HG03280 (cell line): ENCODE measurements at regions not wholly inside any gene's neighbourhood (a gene's known extent, or its start where the extent isn't known, plus 50 kb on each side); places are given as distances from the start of the nearest gene placed in this dataset.
"Not testable (repeated sequence)": the region's sequence is repeated elsewhere in the genome, so short reads cannot be mapped to it uniquely, and the experiment has no call there.

Experiments
- ATAC-seq: cut with Tn5 transposase; IDR thresholded peaks from one replicate; pipeline ENCODE4 v1.9.1; 2021; ENCODE audit warnings: mild to moderate bottlenecking, moderate library complexity; ENCODE audit not compliant: unreplicated experiment

DNA sequence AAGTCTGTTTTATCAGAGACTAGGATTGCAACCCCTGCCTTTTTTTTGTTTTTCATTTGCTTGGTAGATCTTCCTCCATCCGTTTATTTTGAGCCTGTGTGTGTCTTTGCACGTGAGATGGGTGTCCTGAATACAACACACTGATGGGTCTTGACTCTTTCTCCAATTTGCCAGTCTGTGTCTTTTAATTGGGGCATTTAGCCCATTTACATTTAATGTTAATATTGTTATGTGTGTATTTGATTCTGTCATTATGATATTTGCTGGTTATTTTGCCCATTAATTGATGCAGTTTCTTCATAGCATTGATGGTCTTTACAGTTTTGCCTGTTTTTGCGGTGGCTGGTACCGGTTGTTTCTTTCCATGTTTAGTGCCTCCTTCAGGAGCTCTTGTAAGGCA lies 116.0 kb upstream of the PALM2AKAP2 start:
- not testable (repeated sequence) for ATAC-seq

GRCh38 chr9:109665736-109666135 lies 114.3 kb upstream of the PALM2AKAP2 start:
- ATAC-seq: not testable (repeated sequence)

GRCh38 chr9:109681301-109681700 lies 98.7 kb upstream of the PALM2AKAP2 start:
- no peak for ATAC-seq

DNA sequence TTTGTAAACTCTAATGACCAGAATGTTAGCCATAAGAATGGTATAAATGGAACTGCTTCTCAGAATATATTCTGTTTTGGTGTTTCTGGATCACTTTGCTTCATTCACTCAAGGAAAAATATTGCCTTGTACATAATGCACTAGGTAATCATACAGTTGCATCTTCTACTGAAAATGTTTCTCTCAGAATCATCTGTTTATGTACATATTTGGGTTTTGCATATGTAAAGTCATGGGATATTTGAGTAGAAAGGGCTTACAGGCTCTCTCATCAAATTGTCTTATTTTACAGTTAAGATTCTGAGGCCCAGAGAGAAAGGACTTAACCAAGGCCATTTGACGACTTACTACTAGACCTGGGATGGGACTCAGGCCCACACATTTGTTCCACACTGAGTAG lies 97.8 kb upstream of the PALM2AKAP2 start:
- ATAC-seq: no peak

DNA sequence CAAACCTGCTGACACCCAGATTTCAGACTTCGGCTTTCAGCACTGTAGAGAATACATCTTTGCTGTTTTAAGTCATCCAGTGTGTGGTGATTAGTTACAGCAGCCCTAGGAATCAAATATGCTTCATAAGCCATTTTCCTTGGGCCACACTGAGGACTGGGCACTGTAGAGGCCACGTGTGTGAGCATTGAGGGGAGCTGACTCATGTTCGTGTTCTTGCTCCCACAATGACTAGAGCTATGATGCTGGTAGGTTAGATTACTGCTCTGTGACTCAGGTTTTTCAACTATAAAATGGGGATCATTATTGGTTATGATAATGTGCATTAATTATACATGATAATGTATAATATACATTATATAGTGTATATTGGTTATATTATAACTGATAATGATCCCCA lies 96.5 kb upstream of the PALM2AKAP2 start:
- ATAC-seq: no peak

GRCh38 chr9:109689701-109690100 lies 90.3 kb upstream of the PALM2AKAP2 start:
- ATAC-seq: no peak

DNA sequence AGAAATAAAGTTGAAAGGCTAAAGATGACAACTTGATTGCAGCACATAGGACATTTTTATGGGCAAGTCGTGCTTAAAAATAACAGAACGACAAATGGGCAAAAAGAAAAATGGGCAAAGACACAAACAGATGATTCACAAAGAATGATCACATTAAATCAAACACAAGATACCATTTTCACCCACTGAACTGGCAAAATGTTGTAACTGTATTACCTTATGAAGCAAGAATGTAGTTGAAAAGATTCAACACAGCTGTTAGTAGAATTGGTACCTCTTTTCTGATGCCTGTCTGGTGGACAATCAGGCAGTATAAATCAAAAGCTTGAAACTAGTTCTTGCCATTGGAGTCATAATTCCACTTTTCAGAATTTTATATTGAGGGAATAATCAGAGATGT lies 81.0 kb upstream of the PALM2AKAP2 start:
- ATAC-seq: no peak

- ATAC-seq: no peak
Measured at GRCh38 chr9:109704546-109704945, 75.5 kb upstream of the PALM2AKAP2 start.

- ATAC-seq: no peak
Measured at GRCh38 chr9:109705515-109705914, 74.5 kb upstream of the PALM2AKAP2 start.

DNA sequence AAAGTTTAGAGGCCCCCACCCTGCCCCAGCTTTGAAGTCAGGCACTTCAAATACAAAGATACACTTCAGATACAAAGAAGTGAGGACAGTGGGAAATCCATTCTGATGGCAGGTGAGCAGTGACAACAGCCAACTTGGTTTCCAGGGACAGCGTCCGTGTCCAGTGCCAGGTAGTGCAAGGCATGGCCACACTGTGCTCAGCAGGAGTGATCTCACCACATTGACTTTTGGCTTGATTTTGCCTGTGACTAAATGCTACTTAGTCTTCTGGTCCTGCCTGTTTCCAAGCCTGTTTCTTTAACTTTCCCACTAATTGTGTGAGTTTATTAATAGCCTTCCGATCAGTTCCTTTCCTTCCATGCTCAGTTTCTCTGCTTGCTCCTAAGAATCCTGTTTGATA lies 72.6 kb upstream of the PALM2AKAP2 start:
- ATAC-seq: no peak

- no peak for ATAC-seq
Measured at GRCh38 chr9:109708451-109708945, 71.5 kb upstream of the PALM2AKAP2 start.

GRCh38 chr9:109709866-109710265 lies 70.1 kb upstream of the PALM2AKAP2 start:
- ATAC-seq: no peak

DNA sequence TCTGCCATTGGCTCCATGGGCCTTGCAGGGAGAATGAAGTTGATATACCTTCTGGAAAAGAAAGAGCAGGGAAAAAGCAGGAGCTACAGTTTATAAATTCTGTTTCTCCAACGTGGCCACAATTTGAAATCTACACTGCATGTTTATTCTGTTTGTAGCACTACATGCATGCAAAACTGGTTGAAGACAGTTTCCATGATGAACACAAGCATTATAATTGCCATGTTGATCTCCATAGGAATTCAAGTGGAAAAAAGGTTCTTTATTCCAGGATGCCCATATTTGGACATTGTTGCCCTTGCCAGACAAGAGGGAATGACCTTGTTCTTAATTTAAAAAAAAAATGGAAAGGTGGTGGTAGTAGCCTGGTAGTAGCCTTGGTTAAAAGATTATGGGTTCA lies 69.2 kb upstream of the PALM2AKAP2 start:
- ATAC-seq: no peak

- ATAC-seq: no peak
Measured at GRCh38 chr9:109715344-109715743, 64.7 kb upstream of the PALM2AKAP2 start.

DNA sequence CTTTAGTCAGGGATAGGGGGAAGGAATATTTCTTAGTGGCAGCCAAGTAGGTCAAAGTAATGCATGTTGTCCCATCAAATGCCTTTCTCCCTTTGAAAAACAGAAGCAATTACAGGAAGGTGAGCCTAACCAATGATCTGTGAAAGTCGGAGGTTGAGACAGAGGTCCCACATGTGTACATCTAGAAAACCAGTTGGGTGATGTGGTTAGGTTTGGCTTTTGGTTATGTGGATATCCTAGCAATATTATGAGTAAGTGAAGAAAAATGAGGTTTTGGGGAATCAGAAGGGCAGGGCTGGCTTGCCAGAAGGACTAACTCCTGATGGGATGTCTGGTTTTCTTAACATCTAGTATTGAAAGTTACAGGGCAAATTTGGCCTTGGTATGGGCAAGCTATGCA lies 63.4 kb upstream of the PALM2AKAP2 start:
- no peak for ATAC-seq

GRCh38 chr9:109717342-109717741 lies 62.7 kb upstream of the PALM2AKAP2 start:
- no peak for ATAC-seq

GRCh38 chr9:109718861-109719260 lies 61.1 kb upstream of the PALM2AKAP2 start:
- ATAC-seq: no peak

DNA sequence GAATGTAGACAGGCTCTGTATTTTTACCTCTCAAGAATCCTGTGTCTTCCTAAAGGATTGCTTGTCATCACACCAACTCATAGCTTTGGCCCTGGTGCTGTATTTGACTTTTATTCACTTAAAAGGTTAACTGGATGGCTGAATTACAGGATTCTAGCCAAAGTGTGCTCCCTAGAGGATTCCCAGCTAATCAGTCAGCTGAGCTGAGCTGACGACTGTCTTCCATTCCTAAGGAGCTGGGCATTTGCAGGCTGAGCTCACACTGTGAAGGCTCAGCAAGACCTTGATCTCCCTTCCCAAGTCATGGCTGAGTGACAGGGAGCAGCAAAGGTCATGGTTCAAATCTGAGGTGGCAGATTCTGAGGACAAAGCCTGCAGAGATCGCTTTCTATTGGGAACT lies 59.0 kb upstream of the PALM2AKAP2 start:
- ATAC-seq: no peak

GRCh38 chr9:109722007-109722406 lies 58.0 kb upstream of the PALM2AKAP2 start:
- ATAC-seq: no peak

GRCh38 chr9:109723781-109724180 lies 56.2 kb upstream of the PALM2AKAP2 start:
- no peak for ATAC-seq

GRCh38 chr9:109725460-109725859 lies 54.5 kb upstream of the PALM2AKAP2 start:
- no peak for ATAC-seq

GRCh38 chr9:109726119-109726518 lies 53.9 kb upstream of the PALM2AKAP2 start:
- no peak for ATAC-seq

DNA sequence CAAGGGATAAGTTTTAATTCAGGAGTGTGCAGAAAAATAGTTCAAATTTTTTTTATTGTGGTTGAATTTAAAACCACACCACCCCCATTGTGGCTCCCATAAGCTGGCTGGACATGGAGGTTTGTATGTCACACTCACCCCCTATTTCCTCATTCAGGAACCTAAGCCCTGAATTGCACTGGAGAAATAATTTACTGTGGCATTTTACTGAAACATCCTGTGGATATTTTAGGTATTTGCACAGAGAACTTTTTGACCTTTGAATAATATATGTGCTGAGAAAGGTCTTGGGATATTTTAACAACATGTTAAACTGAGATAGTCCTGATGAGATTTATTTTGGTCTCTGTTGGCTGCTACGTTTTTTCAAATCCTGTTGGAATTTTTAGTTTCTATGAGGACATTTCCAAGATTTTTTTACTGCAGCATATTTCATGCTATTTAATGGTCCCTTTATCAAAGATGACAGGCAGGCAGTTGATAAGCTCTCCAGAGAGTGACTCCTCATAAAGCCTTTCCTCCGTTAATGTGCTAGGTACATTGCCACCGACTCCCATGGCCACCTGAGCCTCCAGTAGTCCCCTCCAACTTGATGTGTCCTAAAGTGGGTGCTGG lies 51.2 kb upstream of the PALM2AKAP2 start:
- ATAC-seq: no peak
